22Rv1 (cell line): ENCODE measurements at regions not wholly inside any gene's neighbourhood (a gene's known extent, or its start where the extent isn't known, plus 50 kb on each side); places are given as distances from the start of the nearest gene placed in this dataset.

Source experiments
- ZFX ChIP-seq: fragments of 450-650 bp; IDR thresholded peaks from 2 replicates; pipeline ENCODE4 v1.6.1; 2017; ENCODE audit warnings: antibody characterized with exemption, borderline replicate concordance
- TF ChIP-seq, protein P1 (sequence below): fragments of 450-650 bp; IDR thresholded peaks from 2 replicates; pipeline ENCODE4 v1.5.1; 2017; ENCODE audit warnings: mild to moderate bottlenecking

GRCh38 chr12:105610459-105610858 is 280.0 kb downstream of the C12orf75 start:
- TF ChIP-seq, protein P1, sequence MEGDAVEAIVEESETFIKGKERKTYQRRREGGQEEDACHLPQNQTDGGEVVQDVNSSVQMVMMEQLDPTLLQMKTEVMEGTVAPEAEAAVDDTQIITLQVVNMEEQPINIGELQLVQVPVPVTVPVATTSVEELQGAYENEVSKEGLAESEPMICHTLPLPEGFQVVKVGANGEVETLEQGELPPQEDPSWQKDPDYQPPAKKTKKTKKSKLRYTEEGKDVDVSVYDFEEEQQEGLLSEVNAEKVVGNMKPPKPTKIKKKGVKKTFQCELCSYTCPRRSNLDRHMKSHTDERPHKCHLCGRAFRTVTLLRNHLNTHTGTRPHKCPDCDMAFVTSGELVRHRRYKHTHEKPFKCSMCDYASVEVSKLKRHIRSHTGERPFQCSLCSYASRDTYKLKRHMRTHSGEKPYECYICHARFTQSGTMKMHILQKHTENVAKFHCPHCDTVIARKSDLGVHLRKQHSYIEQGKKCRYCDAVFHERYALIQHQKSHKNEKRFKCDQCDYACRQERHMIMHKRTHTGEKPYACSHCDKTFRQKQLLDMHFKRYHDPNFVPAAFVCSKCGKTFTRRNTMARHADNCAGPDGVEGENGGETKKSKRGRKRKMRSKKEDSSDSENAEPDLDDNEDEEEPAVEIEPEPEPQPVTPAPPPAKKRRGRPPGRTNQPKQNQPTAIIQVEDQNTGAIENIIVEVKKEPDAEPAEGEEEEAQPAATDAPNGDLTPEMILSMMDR: no peak
- no peak for TF ChIP-seq ZFX
